CD4-positive, alpha-beta T cell (primary cell): ENCODE measurements at regions not wholly inside any gene's neighbourhood (a gene's known extent, or its start where the extent isn't known, plus 50 kb on each side); places are given as distances from the start of the nearest gene placed in this dataset.

ENCODE experiments used
- ATAC-seq: fragments of 200-7000 bp; cut with Tn5 transposase; one replicate; pipeline ENCODE4 v1.10.0; 2022; ENCODE audit warnings: mild to moderate bottlenecking; ENCODE audit not compliant: poor library complexity
- CTCF ChIA-PET: fragments of 350-600 bp; sonication (Branson Sonifier 250); formaldehyde crosslinking; loops from one replicate; lab custom pipeline; 2021; ENCODE audit warnings: antibody characterized with exemption, inconsistent platforms; lab: Charles Lee
- POLR2A ChIA-PET: fragments of 350-600 bp; sonication (Branson Sonifier 250); formaldehyde crosslinking; loops from one replicate; lab custom pipeline; 2021; ENCODE audit warnings: antibody characterized with exemption, inconsistent platforms; lab: Charles Lee
- DNase-seq, 14 experiments: peaks; one replicate each; pipeline ENCODE4 v3.0.0-alpha.2; 2013 to 2020; ENCODE audit warnings: mixed read lengths in 2 of 14
- H3K27ac ChIP-seq, 2 donors: one replicate each; pipeline versions ENCODE4 v1.5.1 to v1.7.0; 2013; ENCODE audit warnings: low read length in 2 of 2, low read depth in 1 of 2, mild to moderate bottlenecking in 1 of 2
- H3K27me3 ChIP-seq, 2 experiments: 1 replicate in 1 of 2; 2 replicates in 1 of 2; pipeline versions ENCODE4 v1.6.1 to v1.7.0; 2013; ENCODE audit warnings: low read length in 2 of 2, control low read depth in 1 of 2, mild to moderate bottlenecking in 1 of 2, moderate library complexity in 1 of 2; ENCODE audit not compliant: insufficient read depth in 2 of 2, control insufficient read depth in 1 of 2
- H3K36me3 ChIP-seq: one replicate; pipeline ENCODE4 v1.6.1; 2013; ENCODE audit warnings: low read length, control low read depth; ENCODE audit not compliant: insufficient read depth
- H3K4me1 ChIP-seq: one replicate; pipeline ENCODE4 v1.6.1; 2013; ENCODE audit warnings: low read length, control low read depth; ENCODE audit not compliant: insufficient read depth
- H3K4me3 ChIP-seq: one replicate; pipeline ENCODE4 v1.5.1; 2013; ENCODE audit warnings: mild to moderate bottlenecking, low read length, moderate library complexity
- H3K9me3 ChIP-seq, 2 experiments: 1 replicate in 1 of 2; 2 replicates in 1 of 2; pipeline versions ENCODE4 v1.6.1 to v1.7.0; 2013; ENCODE audit warnings: low read length in 2 of 2, mild to moderate bottlenecking in 2 of 2, control low read depth in 1 of 2, moderate library complexity in 1 of 2; ENCODE audit not compliant: control insufficient read depth in 1 of 2, insufficient read depth in 1 of 2
- H3K27ac Mint-ChIP-seq: one replicate; pipeline ENCODE4 v1.8.0; 2020; ENCODE audit warnings: mixed read lengths
- H3K27me3 Mint-ChIP-seq: one replicate; pipeline ENCODE4 v1.8.0; 2021; ENCODE audit warnings: mixed read lengths
- H3K36me3 Mint-ChIP-seq: one replicate; pipeline ENCODE4 v1.8.0; 2021; ENCODE audit warnings: low read depth, mixed read lengths
- H3K4me1 Mint-ChIP-seq: one replicate; pipeline ENCODE4 v1.8.0; 2021; ENCODE audit warnings: low read depth, mixed read lengths
- H3K4me3 Mint-ChIP-seq: one replicate; pipeline ENCODE4 v1.8.0; 2020; ENCODE audit warnings: mild to moderate bottlenecking, mixed read lengths
- H3K9me3 Mint-ChIP-seq: one replicate; pipeline ENCODE4 v1.8.0; 2020; ENCODE audit warnings: mixed read lengths
- intact Hi-C, 2 experiments: fragments of 100-400 bp; cut with DNase I in 1 of 2; cut with micrococcal nuclease in 1 of 2; formaldehyde crosslinking; loops; one replicate each; pipeline versions ENCODE4 v1.15.1 to v1.9.0; 2023 to 2025; cut with DNase I, micrococcal nuclease
- TF ChIP-seq, protein P1 (sequence below): fragments of 200-600 bp; IDR thresholded peaks from one replicate; pipeline ENCODE4 v1.8.0; 2022; ENCODE audit warnings: antibody characterized with exemption, mild to moderate bottlenecking

GRCh38 chr13:85031771-85032170 lies 767.4 kb downstream of the SLITRK6 start:
- Histone ChIP-seq H3K4me1 (no peaks in the 10 kb centered on the region), H3K4me3 (no peak overlapping the region), H3K36me3 (no peaks in the 10 kb centered on the region), H3K27me3 (no peaks in the 10 kb centered on the region), H3K9me3 (peaks cover 3 to 15% of the 10 kb centered on the region in 2 experiments), H3K27ac (no peak overlapping the region)
- Mint-ChIP-seq H3K36me3 (no peaks in the 10 kb centered on the region), H3K4me3 (no peak overlapping the region), H3K4me1 (no peaks in the 10 kb centered on the region), H3K27me3 (no peaks in the 10 kb centered on the region), H3K27ac (no peak overlapping the region), H3K9me3 (no peaks in the 10 kb centered on the region)
- DNase-seq (no peak), ATAC-seq (no peak)
- TF ChIP-seq, protein P1, sequence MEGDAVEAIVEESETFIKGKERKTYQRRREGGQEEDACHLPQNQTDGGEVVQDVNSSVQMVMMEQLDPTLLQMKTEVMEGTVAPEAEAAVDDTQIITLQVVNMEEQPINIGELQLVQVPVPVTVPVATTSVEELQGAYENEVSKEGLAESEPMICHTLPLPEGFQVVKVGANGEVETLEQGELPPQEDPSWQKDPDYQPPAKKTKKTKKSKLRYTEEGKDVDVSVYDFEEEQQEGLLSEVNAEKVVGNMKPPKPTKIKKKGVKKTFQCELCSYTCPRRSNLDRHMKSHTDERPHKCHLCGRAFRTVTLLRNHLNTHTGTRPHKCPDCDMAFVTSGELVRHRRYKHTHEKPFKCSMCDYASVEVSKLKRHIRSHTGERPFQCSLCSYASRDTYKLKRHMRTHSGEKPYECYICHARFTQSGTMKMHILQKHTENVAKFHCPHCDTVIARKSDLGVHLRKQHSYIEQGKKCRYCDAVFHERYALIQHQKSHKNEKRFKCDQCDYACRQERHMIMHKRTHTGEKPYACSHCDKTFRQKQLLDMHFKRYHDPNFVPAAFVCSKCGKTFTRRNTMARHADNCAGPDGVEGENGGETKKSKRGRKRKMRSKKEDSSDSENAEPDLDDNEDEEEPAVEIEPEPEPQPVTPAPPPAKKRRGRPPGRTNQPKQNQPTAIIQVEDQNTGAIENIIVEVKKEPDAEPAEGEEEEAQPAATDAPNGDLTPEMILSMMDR, result no peak
- ChIA-PET CTCF (no interaction called here), POLR2A (no interaction called here)
- intact Hi-C loops, result no loop called here

GRCh38 chr13:85028035-85028434 lies 771.2 kb downstream of the SLITRK6 start:
- peaks cover 3% of the 10 kb centered on the region for H3K9me3 Mint-ChIP-seq
- H3K27me3 Mint-ChIP-seq, result no peaks in the 10 kb centered on the region
- CTCF ChIA-PET, result interaction anchor here (1.6 kb wide), 1 partner anchor 12 kb away, joined by 4 read pairs; no protein-coding TSS in a partner anchor
- POLR2A ChIA-PET, result no interaction called here
- H3K4me3 ChIP-seq, result no peak overlapping the region
- ATAC-seq (no peak), DNase-seq (no peak)
- intact Hi-C loops, result no loop called here
- peaks cover 4 to 23% of the 10 kb centered on the region in 2 experiments for H3K9me3 ChIP-seq
- no peaks in the 10 kb centered on the region for H3K4me1 ChIP-seq
- no peaks in the 10 kb centered on the region for H3K36me3 ChIP-seq
- TF ChIP-seq, protein P1, result no peak
- no peaks in the 10 kb centered on the region for H3K4me1 Mint-ChIP-seq
- no peak overlapping the region for H3K27ac Mint-ChIP-seq
- no peaks in the 10 kb centered on the region for H3K36me3 Mint-ChIP-seq
- H3K27ac ChIP-seq, result no peak overlapping the region
- no peak overlapping the region for H3K4me3 Mint-ChIP-seq
- no peaks in the 10 kb centered on the region for H3K27me3 ChIP-seq

DNA sequence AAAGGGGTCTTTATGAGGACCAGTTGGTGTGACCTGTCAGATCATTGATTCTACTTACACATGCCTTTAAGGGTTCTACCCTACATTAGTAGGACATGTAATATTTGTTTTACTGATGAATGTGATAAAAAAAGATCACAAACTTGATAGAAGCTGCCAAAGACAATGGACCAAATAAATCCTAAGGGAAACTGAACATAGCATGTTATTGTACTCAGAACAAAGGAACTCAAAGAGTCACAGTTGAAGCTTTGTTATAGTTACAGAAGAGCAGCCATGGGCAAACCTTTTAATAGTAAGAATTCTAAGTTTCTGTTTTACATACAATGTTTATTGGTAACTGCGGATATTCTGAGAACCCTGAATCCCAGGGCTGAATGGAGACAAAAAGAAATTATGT lies 780.1 kb downstream of the SLITRK6 start:
- intact Hi-C loops, result no loop called here
- H3K27me3 ChIP-seq, result no peaks in the 10 kb centered on the region
- H3K27me3 Mint-ChIP-seq, result no peaks in the 10 kb centered on the region
- no peak overlapping the region for H3K4me3 ChIP-seq
- no peak overlapping the region for H3K27ac ChIP-seq
- H3K9me3 ChIP-seq, result peaks cover 4 to 13% of the 10 kb centered on the region in 2 experiments
- H3K9me3 Mint-ChIP-seq, result peaks cover 6% of the 10 kb centered on the region
- DNase-seq, result no peak
- CTCF ChIA-PET, result no interaction called here
- H3K4me1 ChIP-seq, result no peaks in the 10 kb centered on the region
- no peaks in the 10 kb centered on the region for H3K36me3 ChIP-seq
- TF ChIP-seq, protein P1, result no peak
- ATAC-seq, result no peak
- H3K4me3 Mint-ChIP-seq, result no peak overlapping the region
- no peaks in the 10 kb centered on the region for H3K4me1 Mint-ChIP-seq
- POLR2A ChIA-PET, result no interaction called here
- H3K36me3 Mint-ChIP-seq, result no peaks in the 10 kb centered on the region
- no peak overlapping the region for H3K27ac Mint-ChIP-seq
